ENCODE measurements at regions not wholly inside any gene's neighbourhood (a gene's known extent, or its start where the extent isn't known, plus 50 kb on each side); places are given as distances from the start of the nearest gene placed in this dataset.
"Not testable (repeated sequence)": the region's sequence is repeated elsewhere in the genome, so short reads cannot be mapped to it uniquely, and the experiment has no call there.

DNA sequence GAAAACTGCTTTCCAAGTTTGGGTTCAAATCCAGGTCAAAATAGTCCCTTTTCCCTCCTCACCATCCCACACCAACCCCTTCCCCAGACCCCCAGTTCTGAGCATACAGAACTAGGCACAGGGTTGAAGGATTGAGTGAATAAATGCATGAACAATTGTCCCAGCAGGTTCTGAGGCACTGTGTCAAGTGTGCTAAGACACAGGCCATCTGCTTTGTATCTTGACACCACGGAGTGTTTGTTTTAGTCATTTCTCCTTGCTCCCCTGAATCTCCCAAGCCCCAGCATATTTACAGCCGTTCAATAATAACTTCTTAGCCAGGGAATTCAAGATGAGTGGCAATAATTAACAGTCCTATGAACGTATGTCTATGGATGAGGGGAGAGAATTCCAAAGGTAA, 102.8 kb upstream of the JARID2 start:
- no peak for DNase-seq

DNA sequence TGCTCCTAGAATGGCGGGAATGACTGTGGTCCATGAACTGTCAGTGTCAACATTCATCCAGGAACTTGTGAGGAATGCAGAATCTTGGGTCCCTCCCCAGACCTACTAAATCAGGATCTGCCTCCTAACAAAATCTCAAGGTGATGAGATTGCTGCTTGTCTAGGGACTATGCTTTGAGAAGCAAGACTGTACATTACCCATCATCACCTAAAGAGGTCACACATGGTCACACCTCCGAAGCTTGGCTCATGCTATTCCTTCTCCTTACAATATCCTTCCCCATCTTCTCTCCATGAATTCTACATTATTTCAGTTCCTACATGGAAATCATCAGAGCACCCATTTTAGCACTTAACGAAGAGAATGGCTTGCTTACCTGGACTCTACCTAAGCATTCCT, 102.3 kb upstream of the JARID2 start:
- DNase-seq = no peak

DNA sequence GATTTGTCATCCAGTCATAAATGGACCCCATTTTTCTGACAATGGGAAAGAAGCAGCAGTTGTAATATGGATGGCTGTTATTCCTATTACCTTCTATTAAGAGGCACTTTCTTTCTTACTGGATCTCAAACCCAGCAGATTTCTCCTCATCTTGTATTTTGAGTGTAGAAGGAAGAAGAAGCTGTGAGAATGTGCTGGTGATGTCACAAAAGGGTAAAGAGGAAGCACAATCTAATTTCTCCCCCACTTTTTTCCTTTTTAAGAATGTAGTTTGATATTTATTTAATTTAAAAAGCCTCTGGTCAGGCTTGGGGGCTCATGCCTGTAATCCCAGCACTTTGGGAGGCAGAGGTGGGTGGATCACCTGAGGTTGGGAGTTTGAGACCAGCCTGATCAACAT, 100.0 kb upstream of the JARID2 start:
- DNase-seq = no peak

DNA sequence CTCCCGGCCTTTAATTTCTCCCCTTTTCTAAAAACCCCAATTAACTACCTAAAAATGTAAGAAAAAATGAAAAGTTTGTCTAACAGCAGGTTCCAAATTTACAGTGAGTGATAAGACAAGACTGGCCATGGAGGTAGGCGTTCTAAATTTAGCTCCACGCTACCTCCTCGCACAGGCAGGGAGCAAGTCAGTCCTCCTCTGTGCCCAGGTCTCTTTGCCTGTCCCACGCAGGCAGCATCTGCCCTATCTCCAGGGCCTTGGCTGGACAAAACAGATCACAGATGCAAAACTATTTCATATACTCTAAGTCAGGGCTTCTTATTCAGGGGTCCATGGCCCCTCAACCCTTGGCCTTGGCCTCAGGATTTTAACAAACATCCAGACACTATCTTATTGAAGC, 98.0 kb upstream of the JARID2 start:
- no peak for DNase-seq

DNA sequence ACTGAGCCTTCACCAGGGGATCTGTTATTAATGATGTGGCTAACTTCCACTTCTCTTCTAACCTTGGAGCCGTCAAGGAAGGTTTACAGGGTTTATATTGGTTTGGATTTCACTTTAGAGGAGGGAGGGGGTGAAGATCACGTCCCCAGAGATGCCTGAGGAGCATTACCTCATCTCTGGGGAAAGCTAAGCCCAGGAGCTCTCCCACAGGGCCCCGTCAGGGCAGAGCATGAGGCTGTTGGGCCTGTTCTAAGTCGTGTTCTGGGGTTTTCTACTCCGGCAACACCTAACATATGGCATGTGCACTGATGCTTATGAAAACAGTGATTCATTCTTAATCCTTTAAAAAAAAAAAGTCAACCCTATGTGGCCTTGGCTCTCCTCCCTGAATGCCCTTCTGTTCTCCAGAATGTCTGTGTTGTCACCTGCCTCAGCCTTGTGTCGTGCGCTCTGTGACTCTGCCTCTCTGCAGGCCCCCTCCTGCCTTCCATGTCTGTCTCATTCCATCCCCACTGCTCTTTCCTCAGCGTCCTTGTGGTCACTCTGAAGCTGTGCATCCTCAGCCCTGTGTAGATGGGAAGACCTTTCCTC, 97.4 kb upstream of the JARID2 start:
- no peak for DNase-seq

DNA sequence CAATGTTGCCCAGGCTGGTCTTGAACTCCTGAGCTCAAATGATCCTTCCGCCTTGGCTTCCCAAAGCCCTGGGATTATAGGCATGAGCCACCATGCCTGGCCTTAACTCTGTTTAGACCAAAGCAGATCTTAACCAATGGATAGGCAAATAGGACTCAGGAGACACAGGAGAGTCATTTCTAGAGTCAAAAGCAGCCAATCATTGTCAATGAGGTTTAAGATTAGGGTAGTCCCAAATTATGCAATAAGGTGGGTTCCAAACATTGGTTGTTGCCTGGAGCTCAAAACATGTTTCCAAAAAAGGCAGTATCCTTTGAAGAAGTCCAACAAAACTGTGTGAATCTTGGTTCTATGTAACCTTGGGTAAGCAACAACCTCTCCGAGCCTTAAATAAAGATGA, 95.7 kb upstream of the JARID2 start:
- DNase-seq = no peak

DNA sequence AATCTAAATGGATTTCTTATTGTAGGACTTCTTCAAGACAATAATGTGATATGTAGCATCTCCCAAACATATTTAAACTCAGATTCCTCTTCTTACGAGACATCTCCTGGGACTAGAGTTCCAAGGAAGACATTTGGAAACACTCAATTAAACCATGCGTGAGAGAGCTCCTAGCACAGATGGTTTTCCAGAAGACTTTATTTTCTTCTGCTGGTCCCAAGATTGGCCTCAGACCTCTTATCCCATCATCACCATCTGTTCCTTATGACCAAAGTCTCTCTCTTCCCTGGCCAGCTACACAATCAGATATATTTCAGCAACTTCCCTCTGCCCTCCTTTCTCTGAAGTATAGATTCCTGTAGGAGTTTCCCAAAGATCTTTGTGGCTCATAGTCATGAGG, 93.2 kb upstream of the JARID2 start:
- no peak for DNase-seq

DNA sequence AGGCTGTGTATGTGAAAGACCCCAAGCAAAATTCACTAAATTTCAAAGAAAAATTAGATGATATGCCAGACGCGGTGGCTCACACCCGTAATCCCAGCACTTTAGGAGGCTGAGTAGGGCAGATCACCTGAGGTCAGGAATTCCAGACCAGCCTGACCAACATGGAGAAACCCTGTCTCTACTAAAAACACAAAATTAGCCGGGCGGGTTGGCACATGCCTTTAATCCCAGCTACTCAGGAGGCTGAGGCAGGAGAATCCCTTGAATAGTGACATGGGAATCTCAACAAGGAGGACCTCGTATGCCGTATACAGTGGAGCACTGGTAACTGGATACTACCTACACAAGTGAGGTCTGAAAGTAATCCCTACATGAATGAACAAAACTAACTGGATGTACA, 92.7 kb upstream of the JARID2 start:
- no peak for DNase-seq

DNA sequence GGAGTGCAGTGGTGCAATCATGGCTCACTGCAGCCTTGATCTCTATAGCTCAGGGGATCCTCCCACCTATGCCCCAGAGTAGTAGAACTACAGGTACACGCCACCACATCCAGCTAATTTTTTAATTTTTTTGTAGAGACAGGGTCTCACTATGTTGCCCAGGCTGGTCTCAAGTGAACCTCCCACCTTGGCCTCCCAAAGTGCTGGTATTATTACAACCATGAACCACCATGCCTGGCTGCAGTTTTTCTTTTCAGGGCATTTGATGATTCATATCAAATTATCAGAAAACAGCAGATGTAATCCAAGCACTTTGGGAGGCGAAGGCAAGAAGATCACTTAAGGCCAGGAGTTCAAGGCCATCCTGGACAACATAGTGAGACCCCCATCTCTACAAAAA, 88.4 kb upstream of the JARID2 start:
- DNase-seq = no peak

DNA sequence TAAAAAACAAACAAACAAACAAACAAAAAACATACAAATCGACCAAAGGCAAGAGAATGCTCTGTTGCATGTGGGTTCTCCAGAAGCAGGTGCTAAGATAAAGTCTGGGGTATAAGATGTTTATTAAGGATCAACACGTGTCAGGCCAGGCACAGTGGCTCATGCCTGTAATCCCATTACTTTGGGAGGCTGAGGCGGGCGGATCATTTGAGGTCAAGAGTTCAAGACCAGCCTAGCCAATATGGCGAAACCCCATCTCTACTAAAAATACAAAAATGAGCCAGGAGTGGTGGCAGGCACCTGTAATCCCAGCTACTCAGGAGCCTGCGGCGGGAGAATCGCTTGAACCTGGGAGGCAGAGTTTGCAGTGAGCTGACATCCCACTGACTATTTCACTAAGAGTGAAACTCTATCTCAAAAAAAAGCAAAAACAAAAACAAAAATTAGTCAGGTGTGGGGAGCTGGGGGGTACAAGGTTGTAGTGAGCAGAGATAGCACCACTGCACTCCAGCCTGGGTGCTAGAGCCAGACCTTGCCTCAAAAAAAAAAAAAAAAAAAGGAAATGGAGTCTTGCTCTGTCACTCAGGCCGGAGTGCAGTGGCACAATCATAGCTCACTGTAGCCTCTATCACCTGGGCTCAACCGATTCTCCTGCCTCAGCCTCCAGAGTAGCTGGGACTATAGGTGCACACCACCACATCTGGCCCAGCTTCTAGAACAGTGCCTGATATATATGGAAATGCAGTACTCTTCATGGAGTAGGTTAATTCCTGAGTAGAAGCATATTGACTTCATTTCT, 86.8 kb upstream of the JARID2 start:
- no peak for DNase-seq

DNA sequence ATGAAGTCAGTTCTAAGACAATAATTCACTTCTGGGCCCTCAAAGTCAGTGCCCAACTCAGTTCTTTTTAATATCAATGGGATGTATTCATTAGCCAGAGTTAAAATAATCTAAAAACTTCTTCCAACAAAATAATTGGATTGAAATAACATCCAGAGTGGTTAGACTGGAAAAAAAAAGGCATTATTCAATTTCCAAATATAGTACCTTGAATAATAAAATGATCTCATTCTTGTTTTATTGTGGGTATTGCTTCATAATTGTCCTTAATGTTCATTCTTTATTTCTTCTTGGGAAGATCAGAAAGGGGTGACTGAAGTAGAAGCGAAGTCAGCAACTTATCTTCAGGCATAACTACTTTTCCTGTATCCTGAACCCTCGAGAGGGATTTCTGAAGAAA, 85.1 kb upstream of the JARID2 start:
- DNase-seq = no peak

DNA sequence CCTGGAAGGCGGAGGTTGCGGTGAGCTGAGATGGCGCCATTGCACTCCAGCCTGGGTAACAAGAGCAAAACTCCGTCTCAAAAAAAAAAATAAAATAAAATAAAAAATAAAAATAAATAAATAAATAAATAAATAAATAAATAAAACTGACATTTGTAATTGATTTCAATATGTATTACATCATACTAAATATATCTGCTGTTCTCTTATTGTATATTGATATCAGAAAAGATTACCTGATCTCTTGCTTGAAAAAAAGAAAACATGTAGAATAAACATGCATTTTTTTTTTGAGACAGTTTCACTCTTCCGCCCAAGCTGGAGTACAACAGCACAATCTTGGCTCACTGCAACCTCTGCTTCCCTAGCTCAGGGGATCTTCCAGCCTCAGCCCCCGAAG, 81.0 kb upstream of the JARID2 start:
- DNase-seq = not testable (repeated sequence)

DNA sequence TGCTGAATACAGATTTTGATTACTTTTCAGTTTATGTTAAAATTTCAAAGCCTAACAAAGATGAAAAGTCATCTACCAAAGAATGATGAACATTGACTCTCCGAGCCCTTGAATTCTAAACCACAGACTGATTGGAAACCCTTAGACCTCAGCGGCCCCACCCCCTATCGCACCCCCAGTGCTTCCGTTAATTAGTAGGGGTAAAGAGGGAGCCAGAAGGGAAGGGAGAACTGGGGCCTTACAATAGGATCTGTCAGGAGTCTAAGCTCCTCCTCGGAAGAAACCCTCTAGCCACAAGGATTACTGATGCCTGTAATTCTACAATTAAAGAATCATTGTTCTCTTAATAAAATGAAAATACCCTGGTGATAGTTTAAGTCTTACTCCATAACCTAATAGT, 79.7 kb upstream of the JARID2 start:
- DNase-seq = no peak

DNA sequence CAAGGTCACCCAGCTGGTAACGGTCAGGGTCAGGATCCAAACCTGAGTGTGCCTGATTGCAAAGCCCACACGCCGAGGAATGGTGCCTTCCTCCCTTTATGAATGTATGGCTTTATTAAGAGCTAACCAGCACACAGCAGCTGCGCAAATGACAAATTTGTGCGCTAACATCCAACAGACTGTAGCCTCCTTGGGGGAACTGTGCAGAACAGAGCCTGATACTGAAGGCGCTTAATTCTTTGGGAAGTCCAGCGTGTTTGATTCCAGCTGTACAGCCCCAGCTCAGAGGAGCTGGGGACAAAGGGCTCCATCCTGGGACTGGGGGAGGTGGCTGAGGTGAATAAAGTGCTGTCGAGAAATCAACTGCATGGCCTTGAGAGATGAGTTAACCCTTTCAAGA, 75.7 kb upstream of the JARID2 start:
- no peak for DNase-seq

DNA sequence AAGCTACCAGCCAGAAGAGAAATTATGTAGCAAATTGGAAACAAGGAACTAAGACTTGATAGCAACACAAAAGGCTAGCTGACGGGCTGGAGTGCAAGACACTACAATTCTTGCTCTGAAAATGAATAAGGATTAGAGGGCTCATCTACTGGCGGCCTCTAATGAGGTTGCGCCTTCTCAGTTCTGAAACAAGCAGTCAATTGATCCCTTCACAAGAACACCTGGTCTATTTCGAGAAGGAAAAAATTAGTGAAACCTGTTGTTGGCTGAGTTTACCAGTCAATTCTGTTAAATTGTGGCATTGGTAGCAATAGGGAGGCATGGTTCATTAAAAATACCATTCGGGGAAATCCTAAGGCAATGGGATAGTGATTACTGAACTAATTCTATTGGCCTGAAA, 74.8 kb upstream of the JARID2 start:
- DNase-seq = no peak

DNA sequence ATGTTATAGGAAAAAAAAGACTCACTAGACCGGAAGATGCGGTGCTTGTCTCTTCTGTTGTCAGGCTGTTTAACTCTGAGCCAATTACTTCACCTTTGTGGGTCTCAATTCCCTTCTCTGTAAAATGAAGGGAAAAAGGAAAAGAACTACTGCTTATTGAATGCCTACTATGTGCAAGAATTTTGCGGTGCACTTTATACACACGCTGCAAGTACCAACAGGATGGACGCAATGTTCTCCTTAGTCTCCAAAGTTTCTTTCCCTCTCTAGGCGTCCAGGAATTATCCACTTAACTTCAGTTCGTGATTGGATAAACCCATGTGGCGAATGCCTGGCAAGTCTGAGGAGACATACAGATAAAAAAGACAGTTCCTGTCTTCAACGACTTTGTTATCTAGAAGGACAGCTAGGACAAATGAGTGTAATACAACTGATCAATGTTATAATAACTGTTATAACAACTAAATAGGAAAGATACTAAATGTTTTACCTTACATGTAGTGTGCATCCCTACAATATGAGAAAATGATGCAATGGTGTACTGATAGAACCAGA, 69.0 kb upstream of the JARID2 start:
- no peak for DNase-seq

DNA sequence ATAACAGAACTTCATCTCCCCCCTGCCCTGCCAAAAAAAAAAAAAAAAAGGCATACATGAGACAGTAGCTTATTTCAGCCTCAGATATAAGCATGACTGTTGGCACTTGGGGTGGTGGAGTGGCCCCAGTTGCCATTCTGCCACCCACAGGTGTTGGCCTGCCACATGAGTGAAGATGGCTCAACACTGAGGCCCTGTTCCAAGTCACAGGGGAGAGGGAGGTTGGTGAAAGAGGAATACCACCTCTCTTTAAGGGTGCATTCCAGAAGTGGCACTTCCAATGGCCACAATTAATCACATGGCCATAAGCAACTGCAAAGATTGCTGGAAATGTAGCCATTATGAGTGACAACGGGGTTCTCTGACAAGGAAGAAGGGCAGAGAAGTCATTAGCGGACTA, 61.9 kb upstream of the JARID2 start:
- DNase-seq = no peak

DNA sequence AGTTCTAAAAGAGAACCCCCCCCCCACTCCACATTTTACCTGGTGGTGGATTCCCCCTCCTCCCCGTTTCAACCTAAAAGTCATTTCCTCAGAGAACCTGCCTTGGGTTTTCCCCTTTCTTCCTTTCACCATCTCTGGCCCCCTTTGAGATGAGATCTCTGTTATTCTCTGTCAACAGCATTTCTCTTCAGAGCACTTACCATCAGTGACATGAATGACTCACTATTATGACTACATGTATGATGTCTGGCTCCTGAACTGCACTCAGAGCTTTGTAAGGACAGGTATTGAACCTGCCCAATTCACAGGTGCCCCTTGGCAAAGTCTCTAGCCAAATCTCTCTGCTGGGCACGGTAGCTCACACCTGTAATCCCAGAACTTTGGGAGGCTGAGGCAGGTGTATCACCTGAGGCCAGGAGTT, 61.4 kb upstream of the JARID2 start:
- DNase-seq = no peak

DNA sequence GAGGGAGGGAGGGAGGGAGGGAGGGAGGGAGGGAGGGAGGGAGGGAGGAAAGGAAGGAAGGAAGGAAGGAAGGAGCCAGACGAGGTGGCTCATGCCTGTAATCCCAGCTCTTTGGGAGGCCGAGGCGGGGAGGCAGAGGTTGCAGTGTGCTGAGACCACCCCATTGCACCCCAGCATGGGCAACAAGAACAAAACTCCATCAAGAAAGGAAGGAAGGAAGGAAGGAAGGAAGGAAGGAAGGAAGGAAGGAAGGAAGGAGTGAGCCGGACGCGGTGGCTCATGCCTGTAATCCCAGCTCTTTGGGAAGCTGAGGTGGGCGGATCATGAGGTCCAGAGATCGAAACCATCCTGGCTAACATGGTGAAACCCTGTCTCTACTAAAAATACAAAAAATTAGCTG, 60.8 kb upstream of the JARID2 start:
- not testable (repeated sequence) for DNase-seq

DNA sequence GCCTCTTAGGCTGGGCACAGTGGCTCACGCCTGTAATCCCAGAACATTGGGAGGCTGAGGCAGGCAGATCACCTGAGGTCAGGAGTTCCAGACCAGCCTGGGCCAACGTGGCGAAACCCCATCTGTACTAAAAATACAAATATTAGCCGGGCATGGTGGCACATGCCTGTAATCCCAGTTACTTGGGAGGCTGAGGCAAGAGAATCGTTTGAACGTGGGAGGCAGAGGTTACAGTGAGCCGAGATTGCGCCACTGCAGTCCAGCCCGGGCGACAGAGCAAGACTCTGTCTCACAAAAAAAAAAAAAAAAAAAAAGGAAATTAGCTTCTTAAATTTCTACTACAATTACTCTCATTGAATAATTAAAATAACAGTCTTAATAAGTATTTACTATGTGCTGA, 52.4 kb upstream of the JARID2 start:
- not testable (repeated sequence) for DNase-seq

DNA sequence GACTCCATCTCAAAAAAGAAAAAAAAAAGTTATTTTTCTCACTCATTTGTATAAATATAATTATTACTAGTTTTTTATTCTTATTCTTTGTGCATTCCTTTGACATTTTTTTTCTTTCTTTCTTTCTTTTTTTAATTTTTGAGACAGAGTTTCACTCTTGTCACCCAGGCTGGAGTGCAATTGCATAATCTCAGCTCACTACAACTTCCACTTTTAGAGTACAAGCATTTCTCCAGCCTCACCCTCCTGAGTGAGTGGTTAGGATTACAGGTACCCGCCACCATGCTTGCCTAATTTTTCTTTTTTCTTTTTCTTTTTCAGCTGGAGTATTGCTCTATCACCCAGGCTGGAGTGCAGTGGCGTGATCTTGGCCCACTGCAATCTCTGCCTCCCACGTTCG, 51.4 kb upstream of the JARID2 start:
- no peak for DNase-seq

Measured in amygdala (tissue), 56 donors.